Pancreas (tissue), 10 donors: ENCODE measurements at regions not wholly inside any gene's neighbourhood (a gene's known extent, or its start where the extent isn't known, plus 50 kb on each side); places are given as distances from the start of the nearest gene placed in this dataset.
A peak's percentile ranks its signal among the peaks of the same experiment; 100 is the strongest.

Source experiments
- ATAC-seq, 4 donors: fragments of 200-7000 bp; cut with Tn5 transposase; one replicate each; pipeline versions ENCODE4 v1.8.0 to v1.9.1; 2020; ENCODE audit warnings: mild to moderate bottlenecking in 4 of 4, moderate library complexity in 4 of 4
- DNase-seq, 6 donors: peaks; one replicate each; pipeline ENCODE4 v3.0.0-alpha.2; 2020
- FAIRE-seq: peaks from 2 replicates; lab custom pipeline; 2012; peaks lifted over from hg19 to GRCh38; lab: Jason Lieb, UNC
- H3K27ac ChIP-seq, 4 donors: fragments of 200-600 bp; sonication (generic); 1 replicate in 3 of 4; 2 replicates in 1 of 4; pipeline versions ENCODE4 v1.5.0 to v1.8.0; 2020
- H3K27me3 ChIP-seq, 4 donors: fragments of 200-600 bp; one replicate each; pipeline ENCODE4 v1.8.0; 2021
- H3K36me3 ChIP-seq, 3 donors: fragments of 200-600 bp; sonication (generic) in 1 of 3; one replicate each; pipeline versions ENCODE4 v1.5.0 to v1.8.0; 2020 to 2021
- H3K4me1 ChIP-seq, 3 donors: fragments of 200-600 bp; one replicate each; pipeline ENCODE4 v1.8.0; 2021
- H3K4me3 ChIP-seq, 4 donors: fragments of 200-600 bp; sonication (generic) in 2 of 4; one replicate each; pipeline versions ENCODE4 v1.5.0 to v1.8.0; 2020 to 2021
- H3K9me3 ChIP-seq, 4 donors: fragments of 200-600 bp; one replicate each; pipeline ENCODE4 v1.8.0; 2021
- CTCF ChIP-seq, 4 donors: fragments of 200-600 bp; sonication (generic) in 3 of 4; IDR thresholded peaks; one replicate each; pipeline versions ENCODE4 v1.5.0 to v1.8.0; 2021; ENCODE audit warnings: antibody characterized with exemption in 4 of 4
- WGBS, 2 donors: extraction: QIAGEN DNeasy Blood & Tissue Kit; methylation state at CpG; one replicate each; pipeline ENCODE4 v1.1.7; 2013; 5-methylcytosine and 5-hydroxymethylcytosine counted together
- intact Hi-C, 3 donors: fragments of 100-400 bp; cut with DNase I; formaldehyde crosslinking; loops; one replicate each; pipeline versions ENCODE4 v1.11.1 to v1.14.2; 2022
- donor health status: healthy with polysubstance abuse.
- donor health status: DM: no; HTN: no; CAD: no; lungs with moderate emphysema.
- donor health status: DM: no; HTN: no; CAD: no.
- donor health status: control.
- donor health status: control.
- donor health status: Bipolar disorder and iron deficiency.
- donor health status: DM: yes; HTN: yes; CAD: no.
- donor health status: DM: no; HTN: no; CAD: no.
- donor health status: DM: no; HTN: no; CAD: no.
- donor health status: DM: yes; HTN: yes; CAD: no.

GRCh38 chr1:200234938-200235337 lies 174.9 kb downstream of the ZNF281 start:
- intact Hi-C loops = no loop called here
- Histone ChIP-seq H3K27ac (no peak overlapping the region), H3K9me3 (no peaks in the 10 kb centered on the region), H3K4me1 (no peaks in the 10 kb centered on the region), H3K27me3 (no peaks in the 10 kb centered on the region), H3K36me3 (no peaks in the 10 kb centered on the region), H3K4me3 (no peak overlapping the region)
- 95 to 99% methylated on average over 2 of the region's 2 CpGs for WGBS, 2 donors
- DNase-seq = no peak
- no peak for FAIRE-seq
- ATAC-seq = no peak
- no peak for TF ChIP-seq CTCF (IDR thresholded peaks at IDR 0.05)

GRCh38 chr1:200233393-200233792 lies 176.4 kb downstream of the ZNF281 start:
- Histone ChIP-seq H3K36me3 (no peaks in the 10 kb centered on the region), H3K27ac (no peak overlapping the region), H3K4me1 (no peaks in the 10 kb centered on the region), H3K27me3 (no peaks in the 10 kb centered on the region), H3K4me3 (no peak overlapping the region), H3K9me3 (no peaks in the 10 kb centered on the region)
- intact Hi-C loops = no loop called here
- WGBS, 2 donors = 85 to 89% methylated on average over 10 of the region's 10 CpGs
- ATAC-seq (no peak), FAIRE-seq (no peak), DNase-seq (no peak)
- TF ChIP-seq CTCF (IDR thresholded peaks at IDR 0.05) = no peak

GRCh38 chr1:200231787-200232231 lies 178.0 kb downstream of the ZNF281 start:
- Histone ChIP-seq H3K27ac (no peak overlapping the region), H3K27me3 (no peaks in the 10 kb centered on the region), H3K4me3 (no peak overlapping the region), H3K36me3 (no peaks in the 10 kb centered on the region), H3K4me1 (no peaks in the 10 kb centered on the region), H3K9me3 (no peaks in the 10 kb centered on the region)
- 82 to 90% methylated on average over 1 of the region's 1 CpG for WGBS, 2 donors
- DNase-seq (no peak), ATAC-seq (peak in 1 of 4 donors; percentile 14), FAIRE-seq (no peak)
- no peak for TF ChIP-seq CTCF (IDR thresholded peaks at IDR 0.05)
- intact Hi-C loops = no loop called here

- DNase-seq (no peak), ATAC-seq (no peak), FAIRE-seq (no peak)
- Histone ChIP-seq H3K4me3 (no peak overlapping the region), H3K9me3 (no peaks in the 10 kb centered on the region), H3K27me3 (no peaks in the 10 kb centered on the region), H3K27ac (no peak overlapping the region), H3K4me1 (no peaks in the 10 kb centered on the region), H3K36me3 (no peaks in the 10 kb centered on the region)
- no peak for TF ChIP-seq CTCF (IDR thresholded peaks at IDR 0.05)
- intact Hi-C loops = no loop called here
- 94 to 96% methylated on average over 1 of the region's 1 CpG for WGBS, 2 donors
Observed at GRCh38 chr1:200230671-200231070, 179.2 kb downstream of the ZNF281 start.

GRCh38 chr1:200228486-200228885 lies 181.3 kb downstream of the ZNF281 start:
- no peaks in the 10 kb centered on the region for H3K36me3 ChIP-seq
- H3K4me1 ChIP-seq = no peaks in the 10 kb centered on the region
- DNase-seq = no peak
- TF ChIP-seq CTCF (IDR thresholded peaks at IDR 0.05) = no peak
- no peak for ATAC-seq
- H3K4me3 ChIP-seq = no peak overlapping the region
- no peaks in the 10 kb centered on the region for H3K9me3 ChIP-seq
- intact Hi-C loops = no loop called here
- no peak for FAIRE-seq
- WGBS, 2 donors = 82 to 85% methylated on average over 4 of the region's 4 CpGs
- H3K27ac ChIP-seq = no peak overlapping the region
- H3K27me3 ChIP-seq = no peaks in the 10 kb centered on the region
